ENCODE measurements at regions not wholly inside any gene's neighbourhood (a gene's known extent, or its start where the extent isn't known, plus 50 kb on each side); places are given as distances from the start of the nearest gene placed in this dataset.

- no peak for DNase-seq
- intact Hi-C loops (cut with DNase I), result no loop called here
- WGBS, 4 donors, result 87 to 93% (median 92%) methylated on average over 1 of the region's 1 CpG
Observed at GRCh38 chr10:58903071-58903470, 273.4 kb upstream of the PHYHIPL start.

GRCh38 chr10:58909881-58910280 lies 266.6 kb upstream of the PHYHIPL start:
- DNase-seq (no peak), ATAC-seq (no peak)
- H3K36me3 ChIP-seq, result no peaks in the 10 kb centered on the region
- WGBS, 4 donors, result 78 to 82% (median 79%) methylated on average over 2 of the region's 2 CpGs
- no peaks in the 10 kb centered on the region for H3K27me3 ChIP-seq
- intact Hi-C loops (cut with DNase I), result loop anchor here in 1 of 10 donors (2.0 kb wide), 1 partner anchor 29 kb away; no protein-coding TSS in a partner anchor
- TF ChIP-seq, protein P1, sequence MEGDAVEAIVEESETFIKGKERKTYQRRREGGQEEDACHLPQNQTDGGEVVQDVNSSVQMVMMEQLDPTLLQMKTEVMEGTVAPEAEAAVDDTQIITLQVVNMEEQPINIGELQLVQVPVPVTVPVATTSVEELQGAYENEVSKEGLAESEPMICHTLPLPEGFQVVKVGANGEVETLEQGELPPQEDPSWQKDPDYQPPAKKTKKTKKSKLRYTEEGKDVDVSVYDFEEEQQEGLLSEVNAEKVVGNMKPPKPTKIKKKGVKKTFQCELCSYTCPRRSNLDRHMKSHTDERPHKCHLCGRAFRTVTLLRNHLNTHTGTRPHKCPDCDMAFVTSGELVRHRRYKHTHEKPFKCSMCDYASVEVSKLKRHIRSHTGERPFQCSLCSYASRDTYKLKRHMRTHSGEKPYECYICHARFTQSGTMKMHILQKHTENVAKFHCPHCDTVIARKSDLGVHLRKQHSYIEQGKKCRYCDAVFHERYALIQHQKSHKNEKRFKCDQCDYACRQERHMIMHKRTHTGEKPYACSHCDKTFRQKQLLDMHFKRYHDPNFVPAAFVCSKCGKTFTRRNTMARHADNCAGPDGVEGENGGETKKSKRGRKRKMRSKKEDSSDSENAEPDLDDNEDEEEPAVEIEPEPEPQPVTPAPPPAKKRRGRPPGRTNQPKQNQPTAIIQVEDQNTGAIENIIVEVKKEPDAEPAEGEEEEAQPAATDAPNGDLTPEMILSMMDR (IDR thresholded peaks at IDR 0.05), result no peak
- no peak for TF ChIP-seq POLR2A (IDR thresholded peaks at IDR 0.05)
- no peaks in the 10 kb centered on the region for H3K9me3 ChIP-seq
- H3K27ac ChIP-seq, result no peak overlapping the region
- H3K4me1 ChIP-seq, result no peaks in the 10 kb centered on the region
- no peak overlapping the region for H3K4me3 ChIP-seq

More at GRCh38 chr10:58903071-58903470, 273.4 kb upstream of the PHYHIPL start:
- TF ChIP-seq POLR2A (IDR thresholded peaks at IDR 0.05), result no peak
- TF ChIP-seq, protein P1 (IDR thresholded peaks at IDR 0.05), result no peak
- no peak overlapping the region for H3K4me3 ChIP-seq
- no peak for ATAC-seq
- no peaks in the 10 kb centered on the region for H3K27me3 ChIP-seq
- H3K27ac ChIP-seq, result no peak overlapping the region
- no peaks in the 10 kb centered on the region for H3K36me3 ChIP-seq
- peaks cover 0 to 4% (median 0%) of the 10 kb centered on the region in 12 donors for H3K9me3 ChIP-seq
- H3K4me1 ChIP-seq, result no peaks in the 10 kb centered on the region

GRCh38 chr10:58913717-58914116 lies 262.7 kb upstream of the PHYHIPL start:
- DNase-seq (no peak), ATAC-seq (no peak)
- Histone ChIP-seq H3K27ac (no peak overlapping the region), H3K27me3 (no peaks in the 10 kb centered on the region), H3K4me3 (no peak overlapping the region), H3K9me3 (no peaks in the 10 kb centered on the region), H3K4me1 (no peaks in the 10 kb centered on the region), H3K36me3 (no peaks in the 10 kb centered on the region)
- intact Hi-C loops (cut with DNase I), result no loop called here
- 51 to 61% (median 55%) methylated on average over 3 of the region's 3 CpGs for WGBS, 4 donors
- TF ChIP-seq POLR2A (IDR thresholded peaks at IDR 0.05), result no peak
- TF ChIP-seq, protein P1 (IDR thresholded peaks at IDR 0.05), result no peak

GRCh38 chr10:58918887-58919286 lies 257.6 kb upstream of the PHYHIPL start:
- TF ChIP-seq POLR2A (IDR thresholded peaks at IDR 0.05), result no peak
- TF ChIP-seq, protein P1 (IDR thresholded peaks at IDR 0.05), result no peak
- Histone ChIP-seq H3K4me3 (no peak overlapping the region), H3K27me3 (no peaks in the 10 kb centered on the region), H3K27ac (no peak overlapping the region), H3K36me3 (no peaks in the 10 kb centered on the region), H3K4me1 (peaks cover 0 to 26% (median 13%) of the 10 kb centered on the region in 12 donors), H3K9me3 (no peaks in the 10 kb centered on the region)
- DNase-seq (no peak), ATAC-seq (no peak)
- WGBS, 4 donors, result 85 to 91% (median 90%) methylated on average over 2 of the region's 2 CpGs
- intact Hi-C loops (cut with DNase I), result no loop called here

Measured in heart left ventricle (tissue), 16 donors.